SK-N-SH treated with all-trans-retinoic acid at 6 μM for 48 hours (cell line): ENCODE measurements at regions not wholly inside any gene's neighbourhood (a gene's known extent, or its start where the extent isn't known, plus 50 kb on each side); places are given as distances from the start of the nearest gene placed in this dataset.

ENCODE experiments used
- ATAC-seq: fragments of 200-7000 bp; cut with Tn5 transposase; 3 replicates; pipeline ENCODE4 v1.9.1; 2020; ENCODE audit warnings: mild to moderate bottlenecking, moderate library complexity
- ARNTL ChIP-seq: fragments of 450-650 bp; formaldehyde crosslinking; IDR thresholded peaks from 2 replicates; pipeline ENCODE4 v1.5.0; 2020; ENCODE audit warnings: low read depth, mild to moderate bottlenecking, moderate library complexity, borderline replicate concordance
- BACH2 ChIP-seq: fragments of 250-450 bp; sonication (Bioruptor Pico); IDR thresholded peaks from 2 replicates; pipeline ENCODE4 v1.9.0; 2021; ENCODE audit warnings: mild to moderate bottlenecking, borderline replicate concordance
- CSDC2 ChIP-seq: fragments of 250-450 bp; sonication (Bioruptor Pico); IDR thresholded peaks from 2 replicates; pipeline ENCODE4 v1.5.0; 2020; ENCODE audit warnings: mild to moderate bottlenecking, moderate library complexity
- ESRRG ChIP-seq: fragments of 250-450 bp; sonication (Bioruptor Pico); IDR thresholded peaks from 2 replicates; pipeline ENCODE4 v1.6.1; 2021; ENCODE audit warnings: mild to moderate bottlenecking
- GLIS3 ChIP-seq: fragments of 250-450 bp; sonication (Bioruptor Pico); IDR thresholded peaks from 2 replicates; pipeline ENCODE4 v1.5.0; 2020; ENCODE audit warnings: mild to moderate bottlenecking, moderate library complexity
- OSR1 ChIP-seq: fragments of 250-450 bp; sonication (Bioruptor Pico); IDR thresholded peaks from 2 replicates; pipeline ENCODE4 v1.8.0; 2022; ENCODE audit warnings: moderate library complexity, mild to moderate bottlenecking, inconsistent platforms
- PATZ1 ChIP-seq: fragments of 250-450 bp; sonication (Bioruptor Pico); IDR thresholded peaks from 2 replicates; pipeline ENCODE4 v1.8.0; 2020; ENCODE audit warnings: mild to moderate bottlenecking, moderate library complexity, borderline replicate concordance
- POU6F1 ChIP-seq: fragments of 250-450 bp; sonication (Bioruptor Pico); IDR thresholded peaks from 2 replicates; pipeline ENCODE4 v1.8.0; 2021; ENCODE audit warnings: low read depth, mild to moderate bottlenecking, moderate library complexity, borderline replicate concordance
- PPARA ChIP-seq: fragments of 250-450 bp; sonication (Bioruptor Pico); IDR thresholded peaks from 2 replicates; pipeline ENCODE4 v1.5.0; 2020; ENCODE audit warnings: mild to moderate bottlenecking, borderline replicate concordance
- RARB ChIP-seq: fragments of 250-450 bp; sonication (Bioruptor Pico); IDR thresholded peaks from 2 replicates; pipeline ENCODE4 v1.8.0; 2021; ENCODE audit warnings: mild to moderate bottlenecking, moderate library complexity
- SNAI2 ChIP-seq: fragments of 250-450 bp; sonication (Bioruptor Pico); IDR thresholded peaks from 2 replicates; pipeline ENCODE4 v1.5.0; 2020; ENCODE audit warnings: mild to moderate bottlenecking, moderate library complexity
- TCF4 ChIP-seq: fragments of 250-450 bp; sonication (Bioruptor Pico); IDR thresholded peaks from 2 replicates; pipeline ENCODE4 v1.8.0; 2021; ENCODE audit warnings: mild to moderate bottlenecking, moderate library complexity, borderline replicate concordance
- ZFP30 ChIP-seq: fragments of 450-650 bp; formaldehyde crosslinking; IDR thresholded peaks from 2 replicates; pipeline ENCODE4 v1.5.0; 2022; ENCODE audit warnings: mild to moderate bottlenecking, moderate library complexity
- ZNF565 ChIP-seq: fragments of 450-650 bp; formaldehyde crosslinking; conservative IDR thresholded peaks from 2 replicates; pipeline ENCODE4 v1.5.0; 2020; ENCODE audit warnings: low read depth, mild to moderate bottlenecking, moderate library complexity
- ZNF70 ChIP-seq: fragments of 450-650 bp; formaldehyde crosslinking; IDR thresholded peaks from 2 replicates; pipeline ENCODE4 v1.5.0; 2020; ENCODE audit warnings: mild to moderate bottlenecking, moderate library complexity
- ZNF8 ChIP-seq: fragments of 450-650 bp; formaldehyde crosslinking; IDR thresholded peaks from 2 replicates; pipeline ENCODE4 v1.5.0; 2020; ENCODE audit warnings: mild to moderate bottlenecking, moderate library complexity
- TF ChIP-seq, protein P1 (sequence below): fragments of 250-450 bp; sonication (Bioruptor Pico); IDR thresholded peaks from 2 replicates; pipeline ENCODE4 v1.5.1; 2021; ENCODE audit warnings: mild to moderate bottlenecking, moderate library complexity

GRCh38 chr1:45258059-45258650 is 51.8 kb upstream of the ZSWIM5 start:
- TF ChIP-seq RARB (no peak), OSR1 (CRISPR knock-in tag) (no peak), ZNF8 (CRISPR knock-in tag) (no peak), PATZ1 (CRISPR knock-in tag) (no peak), SNAI2 (CRISPR knock-in tag) (no peak), PPARA (CRISPR knock-in tag) (no peak), POU6F1 (no peak), ARNTL (CRISPR knock-in tag) (no peak), CSDC2 (CRISPR knock-in tag) (no peak), BACH2 (CRISPR knock-in tag) (no peak), TCF4 (CRISPR knock-in tag) (no peak), GLIS3 (no peak), ZNF565 (CRISPR knock-in tag) (no peak)
- TF ChIP-seq, protein P1, sequence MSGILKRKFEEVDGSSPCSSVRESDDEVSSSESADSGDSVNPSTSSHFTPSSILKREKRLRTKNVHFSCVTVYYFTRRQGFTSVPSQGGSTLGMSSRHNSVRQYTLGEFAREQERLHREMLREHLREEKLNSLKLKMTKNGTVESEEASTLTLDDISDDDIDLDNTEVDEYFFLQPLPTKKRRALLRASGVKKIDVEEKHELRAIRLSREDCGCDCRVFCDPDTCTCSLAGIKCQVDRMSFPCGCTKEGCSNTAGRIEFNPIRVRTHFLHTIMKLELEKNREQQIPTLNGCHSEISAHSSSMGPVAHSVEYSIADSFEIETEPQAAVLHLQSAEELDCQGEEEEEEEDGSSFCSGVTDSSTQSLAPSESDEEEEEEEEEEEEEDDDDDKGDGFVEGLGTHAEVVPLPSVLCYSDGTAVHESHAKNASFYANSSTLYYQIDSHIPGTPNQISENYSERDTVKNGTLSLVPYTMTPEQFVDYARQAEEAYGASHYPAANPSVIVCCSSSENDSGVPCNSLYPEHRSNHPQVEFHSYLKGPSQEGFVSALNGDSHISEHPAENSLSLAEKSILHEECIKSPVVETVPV (CRISPR knock-in tag), result no peak
- no peak for ATAC-seq

DNA sequence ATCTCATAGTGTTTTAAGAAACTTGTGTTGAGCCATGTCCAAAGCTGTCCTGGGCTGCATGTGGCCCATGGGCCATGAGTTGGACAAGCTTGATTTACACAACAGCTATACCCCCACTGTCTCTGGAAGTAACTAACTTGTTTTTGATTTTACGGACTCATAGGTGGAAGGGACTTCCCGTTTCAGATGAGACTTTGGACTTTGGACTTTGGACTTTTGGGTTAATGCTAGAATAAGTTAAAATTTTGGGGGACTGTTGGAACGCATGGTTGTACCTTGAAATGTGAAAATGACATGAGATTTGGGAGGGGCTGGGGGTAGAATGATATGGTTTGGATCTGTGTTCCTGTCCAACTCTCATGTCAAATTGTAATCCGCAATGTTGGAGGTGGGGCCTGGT is 52.6 kb upstream of the ZSWIM5 start:
- ATAC-seq, result no peak
- TF ChIP-seq CSDC2 (CRISPR knock-in tag), result no peak
- no peak for TF ChIP-seq ESRRG (CRISPR knock-in tag)

- no peak for ATAC-seq
- no peak for TF ChIP-seq RARB
- TF ChIP-seq TCF4 (CRISPR knock-in tag), result no peak
Measured at GRCh38 chr1:45260244-45260643, 53.8 kb upstream of the ZSWIM5 start.

DNA sequence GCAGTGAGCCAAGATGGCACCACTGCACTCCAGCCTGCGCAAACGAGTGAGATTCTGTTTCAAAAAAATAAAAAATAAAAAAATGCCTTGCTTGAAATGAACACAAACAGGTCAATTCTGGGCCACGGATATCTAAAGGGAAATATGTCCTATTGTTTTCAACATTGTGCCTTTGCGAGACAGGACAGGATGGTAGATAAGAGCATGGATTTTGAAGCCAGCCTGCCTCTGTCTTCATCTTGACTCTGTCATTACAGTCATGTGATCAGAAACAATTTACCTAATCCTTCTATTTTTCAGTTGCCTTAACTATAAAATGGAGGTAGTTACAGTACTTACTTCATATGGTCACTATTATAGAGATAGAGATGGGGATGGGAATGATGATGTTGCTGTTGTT is 56.7 kb upstream of the ZSWIM5 start:
- TF ChIP-seq PATZ1 (CRISPR knock-in tag) (no peak), SNAI2 (CRISPR knock-in tag) (no peak), ZFP30 (CRISPR knock-in tag) (no peak), POU6F1 (no peak), ZNF70 (CRISPR knock-in tag) (no peak), OSR1 (CRISPR knock-in tag) (no peak), CSDC2 (CRISPR knock-in tag) (no peak)
- TF ChIP-seq, protein P1 (CRISPR knock-in tag), result no peak
- ATAC-seq, result no peak
